ENCODE measurements at regions not wholly inside any gene's neighbourhood (a gene's known extent, or its start where the extent isn't known, plus 50 kb on each side); places are given as distances from the start of the nearest gene placed in this dataset.

DNA sequence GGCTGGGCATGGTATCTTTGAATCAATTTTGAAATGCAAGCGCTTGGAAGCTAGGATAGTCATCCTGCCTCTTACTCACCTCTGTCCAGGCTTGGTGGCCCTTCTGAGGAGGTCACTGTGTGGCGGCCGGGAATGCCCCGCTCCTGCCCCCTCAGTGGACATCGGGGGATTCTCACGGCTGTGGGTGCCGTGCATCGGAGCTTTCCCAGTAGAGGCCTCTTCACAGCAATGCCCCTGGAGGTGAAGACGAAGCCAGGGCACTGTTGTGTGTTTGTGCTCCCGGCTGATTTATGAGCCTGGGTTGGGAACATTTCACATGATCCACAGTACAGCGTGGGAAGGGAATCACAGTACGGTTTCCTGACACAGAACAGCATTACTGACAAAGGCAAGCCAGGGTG, 147.5 kb downstream of the NXNL2 start (continued):
- TF ChIP-seq MXI1 (IDR thresholded peaks at IDR 0.05; ENCODE audit: low read depth, low read length) = no peak

DNA sequence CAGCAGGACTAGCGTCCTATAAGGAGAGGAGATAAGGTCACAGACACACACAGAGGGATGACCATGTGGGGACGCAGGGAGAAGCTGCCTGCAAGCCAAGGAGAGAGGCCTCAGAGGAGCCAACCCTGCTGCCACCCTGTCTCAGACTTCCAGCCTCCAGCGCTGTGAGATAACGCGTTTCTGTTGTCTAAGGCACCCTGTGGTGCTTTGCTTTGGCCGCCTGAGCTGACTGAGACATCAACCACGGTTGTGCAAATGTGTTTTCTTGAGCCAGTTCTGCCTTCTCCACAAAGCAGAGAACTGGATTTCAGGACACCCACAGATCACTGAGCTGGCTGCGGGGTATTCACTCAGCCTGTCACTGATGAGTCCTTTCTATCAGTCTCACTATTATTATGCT, 149.1 kb downstream of the NXNL2 start:
- H3K79me2 ChIP-seq (ENCODE audit: insufficient read depth) = no peaks in the 10 kb centered on the region
- TF ChIP-seq GABPA (IDR thresholded peaks at IDR 0.05; ENCODE audit: low read depth) (no peak), TEAD4 (IDR thresholded peaks at IDR 0.05; ENCODE audit: borderline replicate concordance, insufficient read depth) (no peak), CTCF (IDR thresholded peaks at IDR 0.05) (no peak), MAX (IDR thresholded peaks at IDR 0.05; ENCODE audit: low read depth) (no peak)
- no peaks in the 10 kb centered on the region; a peak in 1 of 4 replicates for H3K4me1 ChIP-seq (ENCODE audit: control insufficient read depth in 1 of 2, insufficient read depth in 2 of 2, low read depth in 1 of 2, low read length in 1 of 2)
- H3K9me3 ChIP-seq = no peaks in the 10 kb centered on the region
- no peaks in the 10 kb centered on the region for H3F3A ChIP-seq (replicated peaks; ENCODE audit: insufficient read depth)
- H2AFZ ChIP-seq (ENCODE audit: low read depth) = no peak overlapping the region
- no peak overlapping the region for H3K27ac ChIP-seq (ENCODE audit: low read depth in 2 of 2, low read length in 1 of 2)
- WGBS (ENCODE audit: low lambda C conversion rate) = 60% methylated on average over 8 of the region's 8 CpGs
- H3K36me3 ChIP-seq (replicated peaks in 1 of 2; ENCODE audit: control insufficient read depth in 1 of 2, insufficient read depth in 2 of 2, low read length in 1 of 2) = no peaks in the 10 kb centered on the region
- no peak for DNase-seq
- no peak overlapping the region for H3K4me2 ChIP-seq
- ChIA-PET POLR2A (no interaction called here), CTCF (interaction anchor here (1.6 kb wide), 1 partner anchor 317 kb away, joined by 4 read pairs; no protein-coding TSS in a partner anchor)
- H3K27me3 ChIP-seq (ENCODE audit: insufficient read depth) = no peaks in the 10 kb centered on the region
- no peak overlapping the region for H3K9ac ChIP-seq
- no peak overlapping the region for H3K4me3 ChIP-seq (ENCODE audit: low read depth in 2 of 2, low read length in 1 of 2)
- H4K20me1 ChIP-seq (ENCODE audit: insufficient read depth) = no peaks in the 10 kb centered on the region
- no peaks in the 10 kb centered on the region for H3K9me2 ChIP-seq

DNA sequence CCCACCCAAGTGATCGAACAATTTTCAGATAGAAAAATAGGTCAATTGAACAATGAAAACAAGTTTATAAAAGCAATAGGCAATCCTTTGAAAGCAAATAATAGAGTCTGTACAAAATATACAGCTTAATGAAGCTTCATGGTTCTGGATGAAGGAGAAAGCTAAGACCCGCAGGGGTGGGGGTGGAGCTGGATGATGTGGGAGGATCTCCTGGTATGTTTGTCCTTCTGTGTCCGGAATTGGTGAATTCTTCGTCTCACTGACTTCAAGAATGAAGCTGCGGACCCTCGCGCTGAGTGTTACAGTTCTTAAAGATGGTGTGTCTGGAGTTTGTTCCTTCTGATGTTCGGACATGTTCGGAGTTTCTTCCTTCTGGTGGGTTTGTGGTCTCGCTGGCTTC, 149.9 kb downstream of the NXNL2 start:
- TF ChIP-seq NFIC (IDR thresholded peaks at IDR 0.05; ENCODE audit: borderline replicate concordance) = no peak
- TF ChIP-seq RAD21 (IDR thresholded peaks at IDR 0.05; ENCODE audit: low read length) = no peak
- Histone ChIP-seq H3K9me2 (no peaks in the 10 kb centered on the region), H3K4me1 (ENCODE audit: control insufficient read depth in 1 of 2, insufficient read depth in 2 of 2, low read depth in 1 of 2, low read length in 1 of 2) (no peaks in the 10 kb centered on the region), H3K9ac (no peak overlapping the region), H3K27ac (ENCODE audit: low read depth in 2 of 2, low read length in 1 of 2) (no peak overlapping the region), H3K4me3 (ENCODE audit: low read depth in 2 of 2, low read length in 1 of 2) (no peak overlapping the region), H3K27me3 (ENCODE audit: insufficient read depth) (no peaks in the 10 kb centered on the region), H3K9me3 (no peaks in the 10 kb centered on the region), H3K79me2 (ENCODE audit: insufficient read depth) (no peaks in the 10 kb centered on the region), H3K4me2 (no peak overlapping the region), H3F3A (replicated peaks; ENCODE audit: insufficient read depth) (no peaks in the 10 kb centered on the region), H2AFZ (ENCODE audit: low read depth) (no peak overlapping the region), H3K36me3 (replicated peaks in 1 of 2; ENCODE audit: control insufficient read depth in 1 of 2, insufficient read depth in 2 of 2, low read length in 1 of 2) (no peaks in the 10 kb centered on the region), H4K20me1 (ENCODE audit: insufficient read depth) (no peaks in the 10 kb centered on the region)
- POLR2A ChIA-PET = no interaction called here
- CTCF ChIA-PET = interaction anchor here (1.6 kb wide), 1 partner anchor 316 kb away, joined by 4 read pairs; no protein-coding TSS in a partner anchor
- no peak for DNase-seq
- 78% methylated on average over 9 of the region's 10 CpGs for WGBS (ENCODE audit: low lambda C conversion rate)

- CTCF ChIA-PET = interaction anchor here (0.9 kb wide), 1 partner anchor 593 kb away, joined by 3 read pairs; no protein-coding TSS in a partner anchor
- TF ChIP-seq TCF12 (IDR thresholded peaks at IDR 0.05) (no peak), NFIC (IDR thresholded peaks at IDR 0.05; ENCODE audit: borderline replicate concordance) (no peak), GATA2 (CRISPR knock-in tag; IDR thresholded peaks at IDR 0.05) (no peak), MXI1 (IDR thresholded peaks at IDR 0.05; ENCODE audit: low read depth, low read length) (no peak), ZBTB33 (IDR thresholded peaks at IDR 0.05; ENCODE audit: borderline replicate concordance, low read depth) (no peak), SIN3A (IDR thresholded peaks at IDR 0.05; ENCODE audit: borderline replicate concordance, low read depth, low read length) (no peak), JUND (IDR thresholded peaks at IDR 0.05) (no peak), SMC3 (IDR thresholded peaks at IDR 0.05; ENCODE audit: low read depth, low read length) (no peak), FOXJ3 (CRISPR knock-in tag; IDR thresholded peaks at IDR 0.05) (no peak), RFX5 (IDR thresholded peaks at IDR 0.05; ENCODE audit: low read length) (no peak), POLR2AphosphoS5 (IDR thresholded peaks at IDR 0.05; ENCODE audit: low read depth, low read length) (no peak), RAD21 (IDR thresholded peaks at IDR 0.05; ENCODE audit: low read length) (no peak)
- TF ChIP-seq, protein P1, sequence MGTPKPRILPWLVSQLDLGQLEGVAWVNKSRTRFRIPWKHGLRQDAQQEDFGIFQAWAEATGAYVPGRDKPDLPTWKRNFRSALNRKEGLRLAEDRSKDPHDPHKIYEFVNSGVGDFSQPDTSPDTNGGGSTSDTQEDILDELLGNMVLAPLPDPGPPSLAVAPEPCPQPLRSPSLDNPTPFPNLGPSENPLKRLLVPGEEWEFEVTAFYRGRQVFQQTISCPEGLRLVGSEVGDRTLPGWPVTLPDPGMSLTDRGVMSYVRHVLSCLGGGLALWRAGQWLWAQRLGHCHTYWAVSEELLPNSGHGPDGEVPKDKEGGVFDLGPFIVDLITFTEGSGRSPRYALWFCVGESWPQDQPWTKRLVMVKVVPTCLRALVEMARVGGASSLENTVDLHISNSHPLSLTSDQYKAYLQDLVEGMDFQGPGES (IDR thresholded peaks at IDR 0.05; ENCODE audit: low read depth, low read length) = no peak
These were observed 151.0 kb downstream of the NXNL2 start for GRCh38 chr9:88685966-88686365.

More at GRCh38 chr9:88685966-88686365, 151.0 kb downstream of the NXNL2 start:
- Histone ChIP-seq H4K20me1 (ENCODE audit: insufficient read depth) (no peaks in the 10 kb centered on the region), H3K27ac (ENCODE audit: low read depth in 2 of 2, low read length in 1 of 2) (no peak overlapping the region), H3K9ac (no peak overlapping the region), H3K36me3 (replicated peaks in 1 of 2; ENCODE audit: control insufficient read depth in 1 of 2, insufficient read depth in 2 of 2, low read length in 1 of 2) (no peaks in the 10 kb centered on the region), H3F3A (replicated peaks; ENCODE audit: insufficient read depth) (no peaks in the 10 kb centered on the region), H3K9me3 (no peaks in the 10 kb centered on the region), H3K4me3 (ENCODE audit: low read depth in 2 of 2, low read length in 1 of 2) (no peak overlapping the region), H3K4me2 (no peak overlapping the region), H3K9me2 (no peaks in the 10 kb centered on the region), H3K27me3 (ENCODE audit: insufficient read depth) (no peaks in the 10 kb centered on the region), H2AFZ (ENCODE audit: low read depth) (no peak overlapping the region), H3K4me1 (ENCODE audit: control insufficient read depth in 1 of 2, insufficient read depth in 2 of 2, low read depth in 1 of 2, low read length in 1 of 2) (no peaks in the 10 kb centered on the region), H3K79me2 (ENCODE audit: insufficient read depth) (no peaks in the 10 kb centered on the region)
- POLR2A ChIA-PET = no interaction called here
- 90% methylated on average over 6 of the region's 22 CpGs for WGBS (ENCODE audit: low lambda C conversion rate)
- no peak for DNase-seq
